D341Med (cell line): ENCODE measurements at regions not wholly inside any gene's neighbourhood (a gene's known extent, or its start where the extent isn't known, plus 50 kb on each side); places are given as distances from the start of the nearest gene placed in this dataset.
"Not testable (repeated sequence)": the region's sequence is repeated elsewhere in the genome, so short reads cannot be mapped to it uniquely, and the experiment has no call there.

ENCODE experiments used
- DNase-seq: peaks from one replicate; pipeline ENCODE4 v3.0.0; 2012; ENCODE audit warnings: low spot score

DNA sequence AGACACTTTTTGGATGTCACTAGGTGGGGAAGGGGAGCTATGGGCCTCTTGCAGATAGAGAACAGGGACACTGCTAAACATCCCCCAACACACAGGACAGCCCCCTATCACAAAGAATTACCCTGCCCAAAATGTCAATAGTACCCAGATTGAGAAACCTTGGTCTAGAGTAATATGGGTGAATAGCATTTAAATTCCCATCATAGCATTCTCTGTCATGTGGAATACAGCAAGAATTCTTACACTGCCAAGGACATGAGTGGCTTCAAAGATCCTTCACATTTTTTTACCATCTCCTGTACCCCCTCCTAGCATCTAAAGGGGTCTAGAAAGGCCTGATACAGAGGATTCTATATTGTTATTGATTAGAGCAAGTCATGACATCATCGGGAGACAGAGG, 83.1 kb upstream of the SSTR4 start:
- no peak for DNase-seq

DNA sequence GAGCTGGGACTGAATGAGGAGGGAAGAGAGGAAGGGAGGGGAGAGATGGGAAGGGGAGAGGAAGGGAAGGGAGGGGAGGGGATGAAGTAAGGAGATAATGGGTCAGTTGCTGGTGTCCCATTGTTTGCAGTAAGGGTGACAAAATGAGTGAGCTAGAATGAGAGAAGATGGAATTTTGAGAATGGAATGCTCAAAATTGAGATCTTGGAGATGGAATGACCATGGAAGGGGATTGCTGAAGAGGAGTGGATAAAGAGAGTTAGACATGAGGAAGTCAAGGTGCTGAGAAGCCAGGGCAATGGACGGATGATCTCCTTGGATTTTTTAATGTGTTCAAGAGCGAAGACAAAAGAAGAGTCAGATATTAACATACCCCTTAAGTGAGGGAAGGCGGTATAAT, 80.5 kb upstream of the SSTR4 start:
- no peak for DNase-seq

DNA sequence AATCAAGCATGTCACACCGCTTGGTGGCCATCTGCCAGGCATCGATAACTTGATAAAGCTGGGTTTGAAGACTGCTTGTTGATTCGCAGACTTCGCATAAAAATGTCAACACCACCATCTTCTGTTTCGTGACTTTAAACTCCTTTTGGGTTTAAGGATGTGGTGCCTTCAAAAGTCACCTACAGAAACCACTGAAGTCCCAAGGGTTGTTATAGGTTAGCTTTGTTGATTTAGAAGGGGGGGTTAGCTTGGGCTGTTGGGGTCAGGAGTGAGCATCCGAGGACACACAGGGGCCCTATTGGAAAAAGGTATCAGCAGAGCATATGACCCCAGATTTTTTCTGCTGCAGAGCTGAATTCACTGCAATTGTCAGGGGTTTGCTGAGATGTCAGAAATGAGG, 76.7 kb upstream of the SSTR4 start:
- no peak for DNase-seq

DNA sequence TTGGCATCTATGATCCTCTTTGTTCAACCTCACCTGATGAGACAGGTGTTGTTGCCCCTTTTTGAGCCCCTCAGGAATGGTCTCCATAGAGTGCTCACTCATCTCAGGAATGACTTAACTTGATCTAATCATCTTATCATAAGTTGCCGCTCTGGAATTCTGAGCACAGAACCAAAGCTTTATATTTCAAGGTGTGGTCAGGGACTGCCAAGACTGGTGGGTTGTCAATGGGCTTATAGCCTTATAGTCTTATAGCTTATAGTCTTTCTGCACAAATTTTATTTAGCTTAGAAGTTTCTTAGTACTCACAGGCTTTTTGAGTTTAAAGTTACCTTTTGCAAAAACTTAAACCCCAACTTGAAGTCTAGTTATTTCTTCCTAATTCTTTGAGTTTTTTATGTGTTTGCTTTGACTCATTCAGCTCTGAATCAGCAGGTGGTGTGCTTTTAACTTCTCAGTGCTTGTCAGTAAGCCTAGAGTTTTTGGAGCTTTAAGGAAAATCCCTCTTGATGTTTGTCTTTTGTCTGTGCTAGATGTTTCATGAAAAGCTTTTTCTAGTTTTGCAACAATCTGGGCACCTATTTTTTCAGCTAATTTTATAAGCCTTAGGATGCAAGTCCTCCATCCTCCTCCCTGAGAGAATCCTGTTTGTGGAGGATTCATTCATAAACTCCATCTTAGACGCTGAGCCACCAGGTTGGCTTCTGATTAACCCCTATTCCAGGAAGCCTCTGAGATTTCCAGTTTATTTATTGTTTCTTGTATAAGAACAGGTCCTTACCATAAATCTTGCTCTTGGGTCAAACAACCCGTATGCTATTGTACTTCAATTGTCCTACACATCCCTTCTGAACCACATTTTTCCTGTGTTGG, 72.3 kb upstream of the SSTR4 start:
- DNase-seq: no peak

DNA sequence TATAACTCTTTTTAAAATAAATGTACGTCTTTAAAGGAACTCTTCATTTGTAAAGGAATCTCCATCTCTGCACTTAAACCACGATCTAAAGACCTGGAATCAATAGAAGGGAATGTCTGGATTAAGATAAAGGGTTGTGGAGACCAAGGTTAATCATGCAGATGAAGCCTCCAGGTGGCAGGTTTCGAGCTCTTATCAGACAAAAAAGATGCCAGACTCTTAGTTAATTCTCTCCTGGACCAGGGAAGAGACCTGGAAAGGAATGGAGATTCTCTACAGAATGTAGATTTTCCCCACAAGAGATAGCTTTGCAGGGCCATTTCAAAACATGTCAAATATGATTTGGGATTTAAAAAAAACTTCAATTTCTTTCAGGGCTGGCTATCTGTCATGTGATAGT, 71.5 kb upstream of the SSTR4 start:
- DNase-seq: no peak

DNA sequence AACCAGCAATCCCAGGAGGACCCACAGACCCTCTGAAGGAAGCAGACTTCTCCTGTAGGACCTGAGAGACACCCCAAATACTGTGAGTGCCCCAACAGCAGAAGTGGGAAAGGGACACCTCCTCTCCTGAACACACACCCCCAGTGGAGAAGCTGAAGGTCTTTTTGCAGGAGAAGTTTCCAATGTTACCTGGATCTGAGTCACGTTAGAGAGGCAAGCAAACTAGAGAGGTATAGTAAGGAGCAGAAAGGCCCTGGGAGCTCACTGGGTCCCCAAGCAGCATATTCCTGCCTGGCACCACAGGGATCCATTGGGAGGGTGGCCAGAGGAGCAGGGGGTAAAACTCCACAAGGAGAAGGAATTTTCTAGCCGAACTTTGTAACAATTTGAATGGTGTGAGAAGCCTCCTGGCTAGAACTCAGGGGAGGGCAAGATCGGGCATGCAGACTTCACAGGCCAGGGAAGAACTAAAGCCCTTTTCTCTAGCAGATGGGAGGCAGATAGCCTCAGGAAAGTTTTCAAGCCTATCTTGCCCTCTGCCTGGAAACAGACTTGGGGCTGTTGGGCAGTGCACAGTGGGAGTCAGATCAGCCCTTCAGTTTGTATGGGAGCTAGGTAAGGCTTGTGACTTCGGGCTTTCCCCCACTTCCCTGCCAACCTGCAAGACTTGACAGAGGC, 68.2 kb upstream of the SSTR4 start:
- DNase-seq: no peak

DNA sequence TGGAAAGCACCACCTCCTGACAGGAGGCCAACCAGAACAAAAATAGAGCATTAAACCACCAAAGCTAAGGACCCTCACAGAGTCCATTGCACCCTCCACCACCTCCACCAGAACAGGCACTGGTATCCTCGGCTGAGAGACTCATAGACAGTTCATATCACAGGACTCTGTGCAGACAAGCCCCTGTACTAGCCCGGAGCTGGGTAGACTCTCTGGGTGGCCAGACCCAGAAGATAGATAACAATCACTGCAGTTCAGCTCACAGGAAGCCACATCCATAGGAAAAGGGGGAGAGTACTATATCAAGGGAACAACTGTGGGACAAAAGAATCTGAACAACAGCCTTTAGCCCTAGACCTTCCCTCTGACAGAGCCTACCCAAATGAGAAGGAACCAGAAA, 67.4 kb upstream of the SSTR4 start:
- DNase-seq: not testable (repeated sequence)

DNA sequence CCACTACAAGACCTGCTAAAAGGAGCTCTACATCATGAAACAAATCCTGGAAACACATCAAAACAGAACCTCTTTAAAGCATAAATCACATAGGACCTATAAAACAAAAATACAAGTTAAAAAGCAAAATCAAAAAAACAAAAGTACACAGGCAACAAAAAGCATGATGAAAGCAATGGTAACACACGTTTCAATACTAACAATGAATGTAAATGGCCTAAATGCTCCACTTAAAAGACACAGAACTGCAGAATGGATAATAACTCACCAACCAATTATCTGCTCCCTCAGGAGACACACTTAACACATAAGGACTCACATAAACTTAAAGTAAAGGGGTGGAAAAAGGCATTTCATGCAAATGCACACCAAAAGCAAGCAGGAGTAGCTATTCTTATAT, 66.1 kb upstream of the SSTR4 start:
- DNase-seq: not testable (repeated sequence)

DNA sequence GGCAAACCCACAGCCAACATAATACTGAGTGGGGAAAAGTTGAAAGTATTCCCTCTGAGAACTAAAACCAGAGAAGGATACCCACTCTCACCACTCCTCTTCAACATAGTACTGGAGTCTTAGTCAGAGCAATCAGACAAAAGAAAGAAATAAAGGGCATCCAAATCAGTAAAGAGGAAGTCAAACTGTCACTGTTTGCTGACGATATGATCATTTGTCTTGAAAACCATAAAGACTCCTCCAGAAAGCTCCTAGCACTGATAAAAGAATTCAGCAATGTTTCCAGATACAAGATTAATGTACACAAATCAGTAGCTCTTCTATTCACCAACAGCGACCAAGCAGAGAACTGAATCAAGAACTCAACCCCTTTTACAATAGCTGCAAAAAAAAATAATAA, 64.0 kb upstream of the SSTR4 start:
- not testable (repeated sequence) for DNase-seq

DNA sequence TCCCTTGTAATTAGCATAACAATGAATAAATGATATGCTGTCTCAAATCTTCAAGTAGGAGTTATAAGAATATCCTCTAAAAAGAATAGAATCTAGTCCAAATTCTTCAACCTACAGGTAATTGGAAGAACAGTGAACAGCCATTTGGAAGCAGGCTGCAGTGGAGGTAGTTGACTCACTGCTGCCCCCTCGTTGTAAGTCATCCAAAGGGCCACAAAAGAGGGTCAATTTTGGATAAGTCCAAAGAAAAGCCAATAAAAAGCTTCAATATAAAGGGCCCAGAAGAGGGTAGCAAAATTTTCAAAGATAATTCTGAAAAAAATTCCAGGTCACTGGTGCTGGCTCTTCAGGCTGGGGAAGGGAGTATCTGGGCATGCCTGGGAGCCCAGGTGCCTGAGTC, 60.8 kb upstream of the SSTR4 start:
- DNase-seq: no peak

DNA sequence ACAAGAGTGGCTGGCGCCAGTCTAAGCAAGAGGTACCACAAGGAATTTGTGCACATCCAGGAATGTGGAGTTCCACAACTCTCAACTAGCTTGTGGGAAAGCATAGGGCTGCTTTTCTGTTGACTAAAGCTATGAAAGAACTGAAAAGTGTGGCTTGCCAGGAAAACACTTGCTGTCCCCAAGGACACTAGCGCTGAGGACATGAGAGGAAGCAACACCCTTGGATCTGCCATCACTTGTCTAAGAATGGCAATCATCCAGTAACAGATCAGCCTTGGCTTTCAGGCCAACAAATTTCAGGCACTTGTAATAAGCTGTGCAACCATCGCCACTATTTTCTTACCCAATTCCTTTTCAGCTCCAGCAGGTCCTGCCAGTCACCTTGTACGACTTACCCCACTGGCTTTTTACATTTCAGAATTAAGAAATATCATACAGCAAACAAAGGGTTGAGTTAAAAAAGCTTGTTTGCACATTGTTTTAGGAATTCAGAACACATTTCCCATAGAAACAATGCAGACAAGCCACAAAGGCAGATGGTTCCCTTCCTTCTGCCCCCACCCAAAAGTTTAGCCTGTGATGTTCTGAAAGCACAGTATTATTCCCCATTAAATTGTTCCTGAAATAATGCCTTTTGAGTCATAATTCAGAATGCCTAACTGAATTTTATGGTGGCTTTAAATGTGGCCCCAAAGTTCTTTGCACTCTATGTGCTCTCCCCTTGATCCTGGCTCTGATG, 57.9 kb upstream of the SSTR4 start:
- no peak for DNase-seq

DNA sequence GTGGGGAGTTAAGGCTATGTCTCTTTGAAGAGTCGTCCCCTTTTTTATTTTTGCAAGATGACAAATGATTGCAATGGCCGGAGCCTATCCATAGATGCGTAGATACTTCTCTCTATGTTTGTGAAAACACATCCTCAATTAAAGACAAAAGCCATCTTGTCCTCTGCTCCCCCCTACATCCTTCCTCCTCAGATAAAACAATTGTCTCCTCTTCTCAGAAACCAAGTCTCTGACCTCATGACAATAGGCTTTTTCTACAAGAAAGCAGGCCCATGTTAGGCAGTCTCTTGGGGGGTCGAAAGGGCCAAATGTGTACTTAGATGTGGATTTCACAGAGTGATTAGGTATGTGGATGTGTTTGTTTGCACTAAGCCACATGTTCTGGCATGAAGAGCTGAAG, 51.1 kb upstream of the SSTR4 start:
- DNase-seq: no peak

DNA sequence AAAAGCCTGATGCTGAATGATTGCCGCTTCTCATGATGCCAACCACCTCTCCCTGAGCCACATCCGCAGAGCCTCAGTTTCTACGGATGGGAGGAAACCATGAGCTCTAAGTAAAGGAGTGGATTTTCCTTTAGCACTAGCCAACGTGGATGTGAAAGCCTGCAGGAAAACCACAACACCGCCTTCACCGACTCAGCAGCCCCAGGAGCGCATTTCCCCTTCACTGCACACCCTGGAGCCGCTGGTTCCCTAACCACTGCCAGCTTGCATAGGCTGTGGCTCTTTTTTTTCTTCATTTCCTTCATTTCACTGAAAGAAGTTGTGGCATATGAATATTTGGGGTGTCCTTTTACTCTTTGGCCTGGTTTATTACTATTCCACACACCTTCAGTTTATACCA, 50.5 kb upstream of the SSTR4 start:
- no peak for DNase-seq

DNA sequence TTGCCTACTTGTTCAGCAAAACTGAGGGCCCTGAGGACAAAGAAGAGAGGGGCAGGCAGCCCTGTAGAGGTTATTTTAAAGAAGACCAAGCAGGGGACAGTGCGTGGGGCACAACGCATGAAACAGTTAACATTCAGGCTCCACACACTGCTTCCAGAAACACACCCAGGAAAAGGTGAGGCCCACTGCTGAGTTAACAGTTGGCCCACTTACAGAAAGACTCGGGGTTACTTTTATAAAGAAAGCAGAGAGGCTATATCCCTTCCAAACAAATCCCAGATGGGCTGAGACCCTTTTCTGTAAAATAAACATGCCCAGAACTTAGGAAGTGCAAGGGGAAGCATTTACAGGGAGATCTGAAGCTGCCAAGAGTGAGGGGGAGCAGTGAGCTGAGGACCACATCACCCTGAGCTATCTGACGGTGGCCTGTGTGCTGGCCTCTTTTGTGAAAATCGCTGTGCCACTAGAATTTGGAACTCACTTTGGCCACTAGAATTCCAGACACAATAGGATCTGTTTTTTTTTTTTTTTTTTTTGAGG, 49.8 kb upstream of the SSTR4 start:
- no peak for DNase-seq
